MM.1S (cell line): ENCODE measurements at regions not wholly inside any gene's neighbourhood (a gene's known extent, or its start where the extent isn't known, plus 50 kb on each side); places are given as distances from the start of the nearest gene placed in this dataset.

Experiments
- EZH2 ChIP-seq: fragments of 300-600 bp; sonication (generic); optimal IDR thresholded peaks from 2 replicates; pipeline ENCODE3; 2017; ENCODE audit warnings: low read depth, mild to moderate bottlenecking, antibody characterized with exemption, low read length, mixed read lengths
- EZH2phosphoT487 ChIP-seq: fragments of 300-600 bp; sonication (generic); IDR thresholded peaks from 2 replicates; pipeline ENCODE4 v1.6.1; 2018; ENCODE audit warnings: antibody characterized with exemption, low read length
- TF ChIP-seq, protein P1 (sequence below): fragments of 300-600 bp; sonication (generic); IDR thresholded peaks from 2 replicates; pipeline ENCODE4 v1.5.1; 2016; ENCODE audit warnings: antibody characterized with exemption, low read length, mixed read lengths

DNA sequence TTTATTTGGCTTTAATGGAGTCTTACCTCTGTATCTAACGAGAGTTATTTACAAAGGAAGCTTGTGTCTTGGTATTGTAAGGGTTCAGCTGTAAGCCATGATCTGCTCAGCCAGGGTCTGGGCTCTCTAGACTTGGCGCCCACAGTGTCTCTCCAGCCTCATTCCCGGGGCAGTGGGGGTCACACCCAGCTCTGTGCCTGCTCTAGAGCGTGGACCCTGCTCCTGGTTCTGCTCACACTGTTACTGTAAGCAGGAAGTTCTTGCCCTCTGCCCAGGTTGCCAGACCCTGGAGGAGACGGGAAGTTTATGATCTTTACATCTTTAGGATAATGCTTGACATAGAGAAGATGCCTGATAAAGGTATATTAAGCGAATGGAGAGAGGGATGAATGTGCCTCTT lies 235.7 kb downstream of the PTTG2 start:
- TF ChIP-seq, protein P1, sequence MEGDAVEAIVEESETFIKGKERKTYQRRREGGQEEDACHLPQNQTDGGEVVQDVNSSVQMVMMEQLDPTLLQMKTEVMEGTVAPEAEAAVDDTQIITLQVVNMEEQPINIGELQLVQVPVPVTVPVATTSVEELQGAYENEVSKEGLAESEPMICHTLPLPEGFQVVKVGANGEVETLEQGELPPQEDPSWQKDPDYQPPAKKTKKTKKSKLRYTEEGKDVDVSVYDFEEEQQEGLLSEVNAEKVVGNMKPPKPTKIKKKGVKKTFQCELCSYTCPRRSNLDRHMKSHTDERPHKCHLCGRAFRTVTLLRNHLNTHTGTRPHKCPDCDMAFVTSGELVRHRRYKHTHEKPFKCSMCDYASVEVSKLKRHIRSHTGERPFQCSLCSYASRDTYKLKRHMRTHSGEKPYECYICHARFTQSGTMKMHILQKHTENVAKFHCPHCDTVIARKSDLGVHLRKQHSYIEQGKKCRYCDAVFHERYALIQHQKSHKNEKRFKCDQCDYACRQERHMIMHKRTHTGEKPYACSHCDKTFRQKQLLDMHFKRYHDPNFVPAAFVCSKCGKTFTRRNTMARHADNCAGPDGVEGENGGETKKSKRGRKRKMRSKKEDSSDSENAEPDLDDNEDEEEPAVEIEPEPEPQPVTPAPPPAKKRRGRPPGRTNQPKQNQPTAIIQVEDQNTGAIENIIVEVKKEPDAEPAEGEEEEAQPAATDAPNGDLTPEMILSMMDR, result no peak
- TF ChIP-seq EZH2 (no peak), EZH2phosphoT487 (no peak)
